Stimulated activated CD8-positive, alpha-beta memory T cell treated with anti-CD3 and anti-CD28 coated beads, Interleukin-4, amount 100 ng/mL, for 48 hours (primary cell): ENCODE measurements at regions not wholly inside any gene's neighbourhood (a gene's known extent, or its start where the extent isn't known, plus 50 kb on each side); places are given as distances from the start of the nearest gene placed in this dataset.
"Not testable (repeated sequence)": the region's sequence is repeated elsewhere in the genome, so short reads cannot be mapped to it uniquely, and the experiment has no call there.

Experiments
- DNase-seq: peaks from one replicate; pipeline ENCODE4 v3.0.0-alpha.2; 2020

DNA sequence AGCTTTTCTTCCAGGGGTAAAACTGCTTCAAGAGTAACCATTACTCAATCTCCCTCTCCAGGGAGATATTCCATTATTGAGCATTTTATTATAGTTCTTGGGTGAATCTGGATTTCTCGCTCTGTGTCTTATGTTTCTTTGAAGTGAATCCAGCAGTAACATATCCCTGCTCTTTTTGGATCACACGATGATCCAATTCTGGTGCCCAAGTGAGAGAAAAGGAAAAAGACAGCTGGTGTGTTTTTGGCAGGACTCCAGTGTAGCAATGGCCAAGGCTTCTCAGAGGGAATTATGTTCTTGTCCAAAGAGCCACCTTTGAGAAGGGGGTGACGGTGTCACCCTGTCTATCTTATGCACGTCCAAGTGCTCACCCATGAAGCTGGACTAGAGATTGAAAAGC is 140.3 kb upstream of the ERRFI1 start:
- no peak for DNase-seq

DNA sequence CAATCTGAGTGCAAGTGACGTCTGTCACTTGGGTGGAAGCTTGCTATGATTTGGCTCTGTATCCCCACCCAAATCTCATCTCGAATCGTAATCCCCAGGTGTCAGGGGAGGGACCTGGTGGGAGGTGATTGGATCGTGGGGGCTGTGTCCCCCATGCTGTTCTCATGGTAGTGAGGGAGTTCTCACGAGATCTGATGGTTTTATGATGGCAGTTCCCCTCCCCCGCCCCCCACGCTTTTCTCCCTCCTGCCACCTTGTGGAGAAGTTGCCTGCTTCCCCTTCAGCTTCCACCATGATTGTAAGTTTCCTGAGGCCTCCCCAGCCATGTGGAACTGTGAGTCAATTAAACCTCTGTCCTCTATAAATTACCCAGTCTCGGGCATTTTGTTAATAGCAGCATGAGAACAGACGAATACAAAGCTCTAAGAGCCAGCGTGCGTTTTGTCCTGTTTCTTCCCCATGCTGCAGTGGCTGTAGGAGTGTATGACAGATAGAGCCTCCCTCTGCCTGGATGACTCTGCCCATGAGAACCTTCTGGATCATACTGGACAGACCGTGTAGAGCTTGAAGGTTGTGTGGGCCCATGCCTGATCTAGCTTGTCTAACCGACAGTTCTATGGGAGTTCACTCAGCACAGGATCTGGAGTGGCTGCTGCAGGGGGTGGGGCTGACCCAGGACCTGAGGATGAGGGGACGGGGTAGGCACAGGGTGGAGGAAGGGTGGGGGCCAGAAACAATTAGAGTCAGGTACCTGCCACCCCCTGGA is 139.7 kb upstream of the ERRFI1 start:
- no peak for DNase-seq

DNA sequence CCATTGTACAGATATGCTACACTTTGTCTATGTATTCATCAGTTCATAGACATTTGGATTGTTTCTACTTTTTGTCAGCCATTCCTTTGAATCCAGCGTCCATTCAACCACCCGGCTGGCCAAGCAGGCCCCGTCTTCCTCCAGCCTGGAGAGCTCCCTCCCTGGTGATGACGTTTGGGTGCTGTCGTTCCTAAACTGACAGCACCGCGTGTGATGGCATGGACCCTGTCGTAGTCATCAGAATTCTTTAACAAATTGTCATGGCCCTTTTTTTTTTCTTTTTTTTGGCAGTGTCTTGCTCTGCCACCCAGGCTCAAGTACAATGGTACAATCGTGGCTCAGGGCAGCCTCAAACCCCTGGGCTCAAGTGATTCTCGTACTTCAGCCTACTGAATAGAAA is 138.6 kb upstream of the ERRFI1 start:
- DNase-seq, result no peak

DNA sequence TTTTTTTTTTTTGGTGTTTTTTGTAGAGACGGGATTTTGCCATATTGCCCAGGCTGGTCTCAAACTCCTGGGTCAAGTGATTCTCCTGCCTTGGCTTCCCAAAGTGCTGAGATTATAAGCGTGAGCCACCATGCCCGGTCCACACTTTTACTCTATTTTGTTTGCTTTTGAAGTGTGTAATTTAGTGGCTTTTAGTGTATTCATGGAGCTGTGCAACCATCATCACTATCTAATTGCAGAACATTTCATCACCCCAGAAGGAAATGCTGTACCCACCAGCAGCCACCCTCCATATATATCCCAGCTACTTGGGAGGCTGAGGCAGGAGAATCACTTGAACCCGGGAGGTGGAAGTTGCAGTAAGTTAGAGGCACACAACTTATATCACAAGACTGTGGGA is 136.9 kb upstream of the ERRFI1 start:
- DNase-seq, result no peak

DNA sequence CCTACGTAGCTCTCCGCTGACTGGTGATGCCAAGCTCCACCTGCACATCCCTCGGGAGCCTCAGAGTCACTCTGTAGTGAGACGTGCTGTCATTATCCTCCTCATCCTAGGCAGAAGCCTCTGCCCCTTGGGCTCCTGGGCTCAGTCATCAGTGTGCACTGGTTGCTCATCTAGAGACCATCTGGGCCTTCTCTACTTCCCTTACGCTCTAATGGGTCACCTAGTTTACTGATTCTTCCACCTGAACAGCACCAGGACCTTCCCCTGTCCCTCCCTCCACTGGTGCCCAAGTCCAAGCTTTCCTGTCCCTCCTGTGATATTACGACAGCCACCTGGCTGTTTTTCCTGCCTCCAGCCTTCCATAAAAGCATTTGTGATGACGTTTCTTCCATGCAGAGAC is 136.1 kb upstream of the ERRFI1 start:
- no peak for DNase-seq

DNA sequence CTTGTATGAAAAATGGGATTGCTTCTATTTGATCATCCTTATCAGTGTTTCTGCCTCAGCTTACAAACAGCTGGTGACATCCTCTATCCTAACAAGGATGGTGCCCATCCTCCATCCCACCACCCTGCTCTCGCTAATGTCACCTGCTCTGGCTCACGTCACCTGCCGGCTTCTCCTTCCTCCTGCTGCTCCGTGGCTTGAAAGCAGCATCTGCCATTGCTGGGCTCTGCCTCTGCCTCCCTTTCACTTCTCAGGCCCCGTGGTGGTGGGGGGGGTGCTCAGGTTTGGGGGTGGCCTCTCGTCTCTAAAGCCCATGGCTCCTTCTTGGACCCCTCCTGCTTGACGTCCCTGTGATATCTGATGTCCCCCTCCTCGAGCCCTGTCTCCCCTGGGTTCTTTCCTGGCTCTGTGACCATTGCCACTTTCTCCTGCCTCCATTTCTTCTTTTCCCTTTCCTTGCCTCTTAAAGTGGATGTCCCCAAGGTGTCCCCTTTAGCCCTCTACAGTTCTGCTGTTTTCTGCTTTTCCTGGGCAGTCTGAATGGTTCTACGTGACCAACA is 135.5 kb upstream of the ERRFI1 start:
- DNase-seq, result no peak

DNA sequence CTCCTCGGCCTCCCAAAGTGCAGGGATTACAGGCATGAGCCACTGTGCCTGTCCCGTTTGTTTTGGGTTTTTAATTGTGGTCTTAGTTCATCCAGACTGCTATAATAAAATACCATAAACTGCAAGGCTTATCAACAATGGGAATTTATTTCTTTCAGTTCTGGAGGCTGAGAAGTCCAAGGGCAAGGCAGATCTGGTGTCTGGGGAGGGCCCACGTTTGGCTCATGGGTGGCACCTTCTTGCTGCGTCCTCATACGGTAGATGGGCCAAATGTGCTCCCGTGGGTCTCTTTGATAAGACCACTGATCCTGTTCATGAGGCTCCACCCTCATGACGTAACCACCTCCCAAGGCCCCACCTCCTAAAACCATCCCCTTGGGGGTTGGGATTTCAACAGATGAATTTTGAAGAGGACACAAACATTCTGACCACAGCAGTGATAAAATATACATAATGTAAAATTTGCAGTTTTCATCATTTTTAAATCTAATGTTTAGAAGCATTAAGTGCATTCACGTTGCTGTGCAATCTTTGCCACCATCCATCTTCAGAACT is 133.4 kb upstream of the ERRFI1 start:
- no peak for DNase-seq

DNA sequence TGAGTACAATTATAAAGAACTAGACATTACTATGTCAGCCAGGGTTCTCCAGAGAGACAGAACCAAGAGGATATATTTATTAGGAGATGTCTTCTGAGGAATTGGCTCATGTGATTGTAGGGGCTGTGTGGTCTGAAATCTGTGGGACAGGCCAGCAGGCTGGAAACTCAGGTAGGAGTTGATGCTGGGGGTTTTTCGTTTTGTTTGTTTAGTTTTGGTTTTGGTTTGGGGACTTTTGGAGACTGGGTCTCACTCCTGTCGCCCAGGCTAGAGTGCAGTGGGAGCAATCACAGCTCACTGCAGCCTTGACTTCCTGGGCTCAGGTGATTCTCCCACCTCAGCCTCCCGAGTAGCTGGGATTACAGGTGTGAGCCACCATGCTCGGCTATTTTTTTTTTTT is 132.9 kb upstream of the ERRFI1 start:
- no peak for DNase-seq

DNA sequence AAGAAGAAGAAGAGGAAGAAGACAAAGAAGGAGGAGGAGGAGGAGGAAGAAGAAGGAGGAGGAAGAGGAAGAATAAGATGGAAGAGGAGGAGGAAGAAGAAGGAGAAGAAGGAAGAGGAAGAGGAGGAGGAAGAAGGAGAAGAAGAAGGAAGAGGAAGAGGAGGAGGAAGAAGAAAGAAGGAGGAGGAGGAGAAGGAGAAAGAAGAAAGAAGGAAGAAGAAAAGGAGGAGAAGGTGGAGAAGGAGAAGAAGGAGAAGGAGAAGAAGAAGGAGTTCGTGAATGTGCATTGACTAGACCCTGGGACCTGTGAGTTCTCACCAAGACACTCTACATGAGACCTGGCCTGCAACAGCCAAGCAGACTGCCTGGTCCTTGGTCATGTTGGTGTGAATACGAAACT is 131.7 kb upstream of the ERRFI1 start:
- DNase-seq, result no peak

DNA sequence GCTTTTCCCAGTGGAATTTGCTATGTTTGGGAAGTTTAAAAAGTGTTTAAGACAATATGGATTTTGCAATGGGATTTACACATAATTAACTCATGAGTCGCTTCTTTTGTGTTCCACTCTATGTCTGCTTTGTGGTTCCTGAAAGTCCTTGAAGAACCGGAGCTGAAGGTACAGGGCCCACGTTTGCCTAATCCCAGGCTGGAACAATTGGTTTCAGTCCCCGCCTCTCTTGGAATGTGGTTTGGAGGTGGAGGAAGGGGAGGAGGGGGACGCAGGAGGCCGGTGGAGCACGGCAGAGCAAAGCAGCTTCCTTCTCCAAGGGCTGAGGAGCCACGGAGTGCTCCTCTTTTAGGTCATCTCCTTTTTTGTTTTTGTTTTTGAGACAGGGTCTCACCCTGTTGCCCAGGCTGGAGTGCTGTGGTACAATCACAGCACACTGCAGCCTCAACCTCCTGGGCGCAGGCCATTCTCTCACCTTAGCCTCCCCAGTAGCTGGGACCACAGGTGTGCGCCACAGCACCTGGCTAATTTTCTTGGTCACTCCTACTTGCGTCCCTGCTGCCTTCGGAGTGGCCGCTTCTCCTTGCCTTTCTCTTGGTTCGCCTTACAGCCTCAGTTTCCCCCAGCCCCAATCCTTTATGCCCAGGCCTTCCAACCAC is 129.5 kb upstream of the ERRFI1 start:
- DNase-seq, result no peak

DNA sequence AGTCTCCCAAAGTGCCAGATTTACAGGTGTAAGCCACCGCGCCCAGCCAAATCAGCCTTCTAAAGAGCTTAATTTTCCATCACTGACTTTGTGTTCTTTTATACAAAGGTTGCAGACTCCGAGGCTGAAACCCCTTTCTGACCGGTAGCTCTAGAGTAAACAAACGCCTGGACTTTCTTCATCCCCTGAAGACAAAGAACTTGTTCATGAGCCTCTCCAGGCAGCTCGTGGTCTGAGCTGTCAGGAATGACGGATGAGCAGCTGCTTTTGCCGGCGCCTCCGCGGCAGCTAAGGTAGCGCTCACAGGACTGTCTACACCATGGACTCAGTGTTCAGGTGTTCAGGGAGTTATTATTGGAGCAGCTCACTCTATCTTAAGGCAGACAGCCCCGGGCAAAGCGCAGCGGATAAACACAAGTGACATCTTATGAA is 128.5 kb upstream of the ERRFI1 start:
- no peak for DNase-seq

DNA sequence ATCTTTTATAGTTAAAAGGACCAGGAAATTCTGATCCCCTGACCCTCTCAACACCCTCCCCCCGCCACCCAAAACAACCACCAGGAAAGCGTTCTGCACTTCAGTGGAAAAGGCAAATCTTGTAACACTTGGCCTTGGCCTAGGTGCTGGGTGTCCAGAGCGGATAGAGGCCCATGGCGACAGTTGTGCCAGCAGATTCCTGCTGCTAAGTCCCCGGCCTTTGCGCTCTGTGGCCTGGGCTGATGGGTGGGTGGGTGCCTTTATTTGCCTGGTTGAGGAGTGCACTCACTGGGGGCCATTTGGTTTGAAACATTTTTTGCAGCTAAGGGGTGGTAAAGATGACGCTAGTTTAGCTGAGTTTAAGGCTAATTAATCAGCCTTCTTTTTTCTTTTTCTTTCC is 127.9 kb upstream of the ERRFI1 start:
- no peak for DNase-seq

DNA sequence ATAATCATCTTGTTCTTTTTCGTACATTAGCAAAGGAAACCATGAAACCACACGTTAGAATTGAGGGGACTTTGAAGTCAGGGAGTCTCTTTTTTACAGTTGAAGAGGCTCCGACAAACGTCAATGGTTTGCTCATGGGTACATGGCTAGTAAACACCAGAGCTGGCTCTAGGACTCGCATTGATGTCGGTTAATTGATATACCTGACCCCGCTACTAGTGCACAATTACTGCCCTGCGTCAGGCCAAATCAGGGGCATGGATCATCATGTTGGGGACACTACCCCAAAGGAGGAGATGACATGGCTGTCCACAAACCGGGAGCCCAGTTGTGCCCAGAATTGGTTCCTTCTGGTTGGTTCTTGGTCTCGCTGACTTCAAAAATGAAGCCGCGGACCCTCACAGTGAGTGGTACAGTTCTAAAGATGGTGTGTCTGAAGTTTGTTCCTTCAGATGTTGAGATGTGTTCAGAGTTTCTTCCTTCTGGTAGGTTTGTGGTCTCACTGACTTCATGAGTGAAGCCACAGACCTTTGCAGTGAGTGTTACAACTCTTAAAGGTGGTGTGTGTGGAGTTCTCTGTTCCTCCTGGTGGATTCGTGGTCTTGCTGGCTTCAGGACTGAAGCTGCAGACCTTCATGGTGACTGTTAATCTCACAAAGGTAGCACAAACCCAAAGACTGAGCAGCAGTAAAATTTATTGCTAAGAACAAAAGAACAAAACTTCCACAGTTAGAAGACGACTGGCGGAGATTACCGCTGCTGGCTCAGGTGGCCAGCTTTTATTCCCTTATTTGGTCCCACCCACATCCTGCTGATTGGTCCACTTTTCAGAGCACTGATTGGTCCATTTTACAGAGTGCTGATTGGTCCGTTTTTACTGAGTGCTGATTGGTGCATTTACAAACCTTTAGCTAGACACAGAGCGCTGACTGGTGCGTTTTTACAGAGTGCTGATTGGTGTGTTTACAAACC is 126.9 kb upstream of the ERRFI1 start:
- peak; percentile 59 for DNase-seq

DNA sequence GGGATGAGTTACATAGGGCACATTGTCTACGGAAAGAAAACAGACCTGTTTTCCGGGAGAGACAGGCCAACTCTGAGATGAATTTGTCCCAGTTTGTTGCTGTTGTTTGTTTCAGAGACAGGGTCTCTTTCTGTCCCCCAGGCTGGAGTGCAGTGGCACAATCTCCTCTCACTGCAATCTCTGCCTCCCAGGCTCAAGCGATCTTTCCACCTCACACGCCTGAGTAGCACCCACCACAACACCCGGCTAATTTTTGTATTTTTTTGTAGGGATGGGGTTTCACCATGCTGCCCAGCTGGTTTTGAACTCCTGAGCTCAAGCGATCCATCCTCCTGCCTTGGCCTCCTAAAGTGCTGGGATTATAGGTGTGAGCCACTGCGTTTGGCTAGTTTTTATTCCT is 125.5 kb upstream of the ERRFI1 start:
- no peak for DNase-seq

DNA sequence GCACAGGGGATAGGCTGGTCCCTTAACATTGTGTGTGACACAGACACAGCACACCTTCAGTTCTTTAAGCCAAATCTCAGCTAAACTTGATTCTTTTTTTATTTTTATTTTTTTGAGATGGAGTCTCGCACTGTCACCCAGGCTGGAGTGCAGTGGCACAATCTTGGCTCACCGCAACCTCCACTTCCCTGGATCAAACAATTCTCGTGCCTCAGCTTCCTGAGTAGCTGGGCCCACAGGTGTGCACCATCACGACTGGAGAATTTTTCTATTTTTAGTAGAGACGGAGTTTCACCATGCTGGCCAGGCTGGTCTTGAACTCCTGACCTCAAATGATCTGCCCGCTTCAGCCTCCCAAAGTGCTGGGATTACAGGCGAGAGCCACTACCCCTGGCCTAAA is 123.6 kb upstream of the ERRFI1 start:
- DNase-seq, result not testable (repeated sequence)

DNA sequence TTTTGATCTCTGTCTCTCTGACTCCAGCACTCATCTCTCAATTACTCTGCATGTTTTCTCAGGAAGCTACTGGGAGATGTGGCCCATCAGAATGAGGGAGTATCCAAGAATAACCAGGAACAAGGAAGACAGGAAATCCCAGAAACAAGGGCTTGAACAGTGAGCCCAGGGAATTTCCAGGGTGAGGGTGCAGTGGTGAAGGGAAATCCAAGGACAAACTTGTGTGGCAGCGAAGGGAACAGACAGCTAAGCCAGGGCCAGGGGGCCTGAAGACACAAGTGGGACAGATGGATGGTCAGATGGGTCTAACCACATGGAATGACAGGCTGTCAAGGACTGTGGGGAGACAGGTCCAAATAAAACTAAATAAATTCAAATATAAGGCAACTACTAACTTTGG is 121.8 kb upstream of the ERRFI1 start:
- DNase-seq, result no peak

DNA sequence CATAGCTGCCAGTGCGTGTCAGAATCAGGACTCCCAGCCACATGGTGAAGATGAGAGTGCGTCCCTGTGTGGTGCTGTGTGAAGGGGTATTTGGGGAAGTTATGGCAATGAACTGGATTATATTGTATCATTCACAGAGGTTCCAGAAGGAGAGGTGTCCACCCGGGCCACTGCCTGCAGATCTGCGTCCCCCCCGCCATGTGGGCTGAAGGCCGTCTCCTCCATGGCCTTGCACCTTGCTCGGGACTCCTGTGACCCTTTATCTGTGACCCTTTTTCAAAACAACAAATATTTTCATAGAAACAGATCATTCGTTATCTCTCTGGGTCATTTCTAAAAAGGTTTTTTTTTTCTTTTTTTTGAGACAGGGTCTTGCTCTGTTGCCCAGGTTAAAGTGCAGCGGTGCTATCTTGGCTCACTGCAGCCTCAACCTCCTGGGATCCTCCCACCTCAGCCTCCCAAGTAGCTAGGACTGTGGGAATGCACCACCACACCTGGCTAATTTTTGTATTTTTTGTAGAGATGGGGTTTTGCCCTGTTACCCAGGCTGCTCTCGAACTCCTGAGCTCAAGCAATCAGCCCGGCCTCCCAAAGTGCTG is 120.2 kb upstream of the ERRFI1 start:
- no peak for DNase-seq

DNA sequence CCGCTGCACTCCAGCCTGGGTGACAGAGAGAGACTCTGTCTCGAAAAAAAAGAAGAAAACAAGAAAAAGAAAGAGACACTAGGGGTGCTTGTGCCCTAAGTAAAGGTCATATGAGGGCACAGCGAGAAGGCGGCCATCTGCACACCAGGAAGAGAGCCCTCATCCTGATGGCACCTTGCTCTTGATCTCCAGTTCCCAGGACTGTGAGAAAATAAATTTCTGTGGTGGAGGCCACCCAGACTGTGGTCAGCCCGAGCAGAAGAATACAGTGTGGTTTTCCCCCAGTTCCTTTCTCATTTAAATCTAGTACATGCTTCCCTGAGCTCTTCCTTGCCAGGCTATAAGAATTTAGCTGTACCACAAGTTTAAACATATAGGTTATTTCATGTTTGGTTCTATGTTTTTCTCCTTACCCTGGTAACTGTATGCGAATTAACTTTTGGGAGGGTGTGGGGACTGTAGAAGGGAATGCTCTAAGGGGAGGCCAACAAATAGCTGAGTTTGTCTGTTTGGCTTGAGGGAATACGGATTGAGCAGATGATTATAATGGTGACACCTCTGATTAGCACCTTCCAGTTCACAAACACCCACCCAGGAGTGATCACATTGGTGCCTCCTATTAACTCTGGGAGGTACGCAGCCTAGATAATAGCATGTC is 119.6 kb upstream of the ERRFI1 start:
- no peak for DNase-seq

DNA sequence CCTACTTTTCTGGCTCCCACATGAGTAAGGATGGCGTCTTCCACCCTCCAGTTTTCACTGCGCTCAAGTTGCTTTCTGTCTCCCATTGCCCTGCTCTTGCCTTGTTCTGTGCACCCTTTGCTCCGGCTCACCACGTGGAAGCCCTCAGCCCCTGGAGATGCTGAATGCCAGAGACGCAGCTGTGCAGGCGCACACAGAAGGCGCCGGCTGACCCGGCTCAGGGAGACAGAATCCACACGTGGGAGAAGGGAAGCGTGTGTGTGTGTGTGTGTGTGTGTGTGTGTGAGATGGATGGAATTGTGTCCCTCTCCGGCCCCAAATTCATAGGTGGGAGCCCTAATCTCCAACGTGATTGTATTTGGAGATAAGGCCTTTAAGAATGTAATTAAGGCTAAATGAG is 118.2 kb upstream of the ERRFI1 start:
- DNase-seq, result no peak

DNA sequence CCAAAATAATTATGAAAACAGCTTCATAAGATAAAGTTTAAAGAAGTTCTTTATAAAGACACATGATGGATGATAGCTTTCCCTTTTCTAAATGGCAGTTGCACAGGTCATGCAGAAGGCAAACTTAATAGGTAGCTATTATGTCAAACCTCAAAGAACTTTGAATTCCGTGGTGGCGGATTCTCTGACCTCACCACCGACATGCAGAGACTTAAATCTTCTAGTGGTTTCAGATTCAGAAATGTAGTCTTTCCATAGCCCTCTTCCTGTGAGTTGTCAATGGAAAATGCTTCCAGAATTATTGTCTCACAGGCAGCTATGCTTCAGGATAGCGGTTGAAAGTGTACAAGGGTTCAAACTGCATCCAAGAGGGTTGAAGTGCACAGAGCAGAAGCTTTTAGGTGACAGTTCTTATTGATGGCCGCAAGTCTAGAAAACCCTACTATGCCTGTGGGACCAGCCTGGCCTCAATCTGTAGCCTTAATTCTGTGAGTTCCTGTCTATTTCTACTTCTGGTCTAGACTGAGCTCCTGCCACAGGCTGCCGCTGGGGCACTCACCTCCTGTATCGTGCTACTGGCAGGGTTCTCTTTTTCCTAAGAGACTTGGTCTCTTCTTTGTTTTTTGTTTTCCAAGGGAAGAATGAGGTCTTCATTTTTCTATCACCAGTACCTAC is 117.0 kb upstream of the ERRFI1 start:
- DNase-seq, result no peak

DNA sequence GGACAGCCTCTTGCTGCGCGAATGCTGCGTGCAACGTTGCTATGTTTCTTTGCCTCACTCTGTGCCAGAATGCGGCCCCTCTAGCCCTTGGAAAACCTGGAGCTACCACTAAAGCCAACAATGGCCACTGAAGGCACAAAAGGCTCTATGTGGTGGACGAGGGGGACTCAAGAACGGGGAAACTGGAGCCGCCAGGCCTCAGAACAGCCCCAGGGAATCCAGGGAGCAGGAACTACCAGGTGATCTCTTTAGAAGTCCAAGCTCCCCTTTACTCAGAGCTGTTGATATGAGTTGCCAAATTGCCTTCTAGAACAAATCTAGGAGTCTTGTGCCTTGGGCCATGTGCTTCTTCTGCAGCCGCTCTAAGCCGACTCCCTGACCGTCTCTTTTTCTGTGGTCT is 113.8 kb upstream of the ERRFI1 start:
- no peak for DNase-seq
